NT2/D1 (cell line): ENCODE measurements at regions not wholly inside any gene's neighbourhood (a gene's known extent, or its start where the extent isn't known, plus 50 kb on each side); places are given as distances from the start of the nearest gene placed in this dataset.

Experiments used
- SUZ12 ChIP-seq: IDR thresholded peaks from 2 replicates; pipeline ENCODE4 v1.6.1; 2011; ENCODE audit not compliant: insufficient read length, insufficient read depth; ENCODE audit errors: extremely low read depth
- YY1 ChIP-seq: IDR thresholded peaks from 2 replicates; pipeline ENCODE4 v1.6.1; 2011; ENCODE audit not compliant: insufficient read length, insufficient read depth
- ZNF274 ChIP-seq: IDR thresholded peaks from 2 replicates; pipeline ENCODE4 v1.6.1; 2011; ENCODE audit warnings: mild to moderate bottlenecking, low read depth, low read length

DNA sequence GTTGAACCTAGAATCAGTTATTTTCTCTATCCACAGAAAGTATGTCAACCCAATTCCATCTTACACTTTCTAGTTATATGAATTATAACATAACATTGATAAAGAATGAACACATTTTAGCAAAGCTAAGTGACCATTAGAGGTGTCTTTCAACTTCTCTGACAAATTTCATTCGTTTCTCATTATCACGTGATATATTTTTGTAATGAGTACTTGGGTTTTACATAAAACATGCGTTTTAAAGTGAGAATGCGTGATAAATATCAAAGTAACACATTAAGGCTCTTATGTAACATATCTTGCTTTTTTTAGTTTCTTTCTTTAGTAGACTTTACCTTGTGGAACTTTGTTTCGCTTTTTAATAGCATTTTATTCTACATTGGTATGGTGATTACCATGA is 1715.1 kb upstream of the IGFBP7 start:
- TF ChIP-seq SUZ12, result no peak
- TF ChIP-seq ZNF274, result no peak
- no peak for TF ChIP-seq YY1
